ENCODE measurements at regions not wholly inside any gene's neighbourhood (a gene's known extent, or its start where the extent isn't known, plus 50 kb on each side); places are given as distances from the start of the nearest gene placed in this dataset.

DNA sequence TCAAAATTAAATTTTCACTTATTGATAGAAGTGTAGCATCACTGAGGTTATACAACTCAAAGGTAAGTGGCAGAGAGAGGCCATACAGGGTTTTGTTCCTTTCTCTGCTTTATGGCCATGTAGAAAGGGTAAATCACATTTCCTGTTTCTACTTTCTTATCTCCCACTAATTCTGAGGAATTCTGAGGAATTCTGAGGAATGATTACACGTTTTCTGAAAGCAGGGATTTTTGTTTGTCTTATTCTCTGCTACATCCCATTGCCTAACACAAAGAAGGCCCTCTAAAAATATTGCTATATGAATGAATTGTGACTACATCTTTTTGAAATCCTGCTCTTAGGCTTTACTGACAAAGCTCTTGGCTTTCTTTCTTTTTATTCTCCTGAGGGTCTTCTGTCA is 516.9 kb upstream of the ZNF608 start:
- DNase-seq: no peak

DNA sequence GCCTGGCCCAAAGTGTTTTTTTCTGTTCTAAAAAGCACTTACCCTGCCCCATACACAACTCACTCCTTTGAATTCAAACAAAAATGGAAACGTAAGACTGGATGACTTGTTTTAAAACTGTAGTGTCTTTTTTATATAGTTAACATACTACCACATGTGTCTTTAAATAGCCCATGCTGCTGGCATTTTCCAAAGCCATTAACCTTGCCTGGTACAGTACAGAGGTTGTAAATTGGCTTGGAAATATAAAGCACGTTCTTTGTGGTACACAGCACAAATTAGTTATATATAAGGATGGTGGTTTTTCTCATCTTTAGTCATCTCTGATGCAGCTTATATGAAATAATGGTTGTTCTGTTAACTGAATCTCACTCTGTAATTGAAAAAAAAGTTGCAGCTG is 519.7 kb upstream of the ZNF608 start:
- no peak for DNase-seq

DNA sequence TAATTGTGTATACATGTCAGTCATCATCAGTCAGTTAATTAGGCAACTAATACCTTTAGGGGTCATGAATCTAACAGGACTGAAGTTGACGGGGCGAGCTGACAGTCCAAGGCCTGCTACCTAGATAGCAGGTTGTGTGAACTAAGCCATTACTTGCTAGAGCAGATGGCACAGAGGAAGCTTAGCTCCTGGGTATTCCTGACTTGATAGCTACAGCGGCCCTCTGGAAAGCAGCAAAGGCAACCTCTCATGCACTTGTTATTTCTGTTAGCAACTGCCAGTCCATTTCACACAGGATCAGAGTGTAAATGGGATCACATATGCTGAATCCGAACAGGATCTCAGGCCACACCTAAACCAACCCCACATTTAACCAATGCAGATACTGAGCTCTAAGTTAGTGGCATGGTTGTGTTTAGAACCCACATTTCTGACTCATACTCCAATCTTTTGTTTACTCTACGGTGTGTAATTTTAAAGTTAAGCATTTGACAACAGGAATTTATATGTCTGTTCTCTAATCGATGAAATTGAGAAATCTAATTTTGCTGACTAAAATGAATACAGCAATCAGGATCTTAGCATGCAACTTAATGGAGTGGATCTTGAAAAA is 521.3 kb upstream of the ZNF608 start:
- DNase-seq: no peak

DNA sequence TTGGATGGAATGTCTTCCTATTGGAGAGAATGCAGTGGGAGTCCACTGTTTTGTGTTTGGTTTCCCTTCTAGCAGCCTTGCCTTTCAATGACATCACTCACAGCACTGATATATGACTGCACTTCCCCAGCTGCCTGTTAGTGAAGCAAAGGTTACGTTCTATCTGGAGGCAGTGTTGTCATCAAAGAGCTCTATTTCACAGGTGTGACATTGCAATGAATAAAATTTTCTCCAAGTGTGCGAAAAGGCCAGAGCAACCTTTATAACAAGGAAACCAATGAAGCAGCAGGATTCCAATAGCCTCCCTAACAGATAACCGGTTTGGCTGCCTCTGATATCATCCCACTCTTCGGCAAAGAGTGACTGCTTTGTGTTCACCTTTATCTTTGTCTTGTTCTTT is 523.5 kb upstream of the ZNF608 start:
- peak; percentile 42 for DNase-seq

DNA sequence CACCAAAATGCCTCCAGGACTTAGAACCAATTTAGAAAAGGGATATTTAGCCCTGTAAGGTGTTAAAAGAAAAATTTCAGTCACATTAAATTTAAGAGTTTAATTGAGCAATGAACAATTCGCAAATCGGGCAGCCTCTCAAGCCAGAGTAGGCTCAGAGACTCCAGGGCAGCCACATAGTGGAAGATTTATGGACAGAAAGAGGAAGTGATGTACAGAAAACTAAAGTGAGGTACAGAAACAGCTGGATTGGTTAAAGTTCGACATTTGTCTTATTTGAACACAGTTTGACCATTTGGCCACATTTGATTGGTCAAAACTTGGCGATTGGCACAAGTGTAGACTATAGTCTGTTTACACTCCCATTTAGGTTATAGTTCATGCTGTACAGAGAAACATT is 525.9 kb upstream of the ZNF608 start:
- no peak for DNase-seq

DNA sequence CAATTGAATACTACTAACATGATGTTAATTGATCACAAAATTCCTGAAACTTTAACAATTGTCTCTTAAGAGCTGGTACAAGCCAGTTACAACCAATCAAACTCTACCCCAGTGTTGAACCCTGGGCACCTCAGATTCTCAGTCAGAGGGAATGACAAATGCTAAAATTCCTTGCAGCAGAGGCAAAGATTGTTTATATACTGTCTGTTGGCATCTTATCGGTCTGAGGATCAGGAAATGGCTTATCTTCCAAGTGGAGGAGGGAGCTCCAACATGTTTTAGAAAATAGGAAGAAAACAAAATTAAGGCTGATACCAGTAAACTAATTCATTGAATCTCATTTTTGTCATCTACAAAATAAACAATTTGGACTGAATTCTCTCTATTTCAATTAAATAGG is 527.8 kb upstream of the ZNF608 start:
- DNase-seq: no peak

DNA sequence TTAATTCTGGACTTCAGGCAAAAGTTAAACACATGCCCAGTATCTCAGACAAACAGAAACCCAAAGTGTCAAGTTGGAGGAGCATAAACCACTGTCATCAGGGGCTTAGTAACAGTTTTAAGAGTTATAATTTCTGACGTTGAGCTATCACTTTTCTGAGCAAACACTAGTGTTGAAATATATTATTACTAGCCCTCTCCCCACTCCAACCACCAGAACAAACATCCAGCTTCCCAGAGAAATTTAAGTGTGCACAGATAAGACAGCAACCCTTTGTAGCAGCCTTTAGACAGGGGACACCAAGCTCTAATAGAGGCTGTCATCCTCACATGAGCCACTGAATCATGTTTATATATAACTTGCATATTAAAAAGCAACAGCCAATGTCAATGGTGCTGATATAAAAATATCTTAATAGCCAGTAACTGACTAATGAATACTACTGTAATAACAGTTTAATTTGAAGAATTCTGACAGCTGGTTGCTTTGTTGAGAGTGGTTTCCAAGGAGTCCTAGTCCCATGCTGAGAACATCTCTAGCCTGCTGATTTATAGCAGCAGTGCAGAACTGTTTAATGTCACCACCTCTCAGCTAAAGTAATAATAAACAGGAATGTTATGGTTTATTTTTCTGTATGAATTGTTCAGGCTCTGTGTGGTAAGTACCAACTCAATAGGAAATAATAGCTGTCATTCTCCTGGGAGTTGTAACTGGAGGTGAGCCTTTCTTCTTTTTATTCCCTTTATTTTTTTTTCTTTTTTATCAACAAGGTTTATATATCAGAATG is 528.7 kb upstream of the ZNF608 start:
- DNase-seq: peak; percentile 27

DNA sequence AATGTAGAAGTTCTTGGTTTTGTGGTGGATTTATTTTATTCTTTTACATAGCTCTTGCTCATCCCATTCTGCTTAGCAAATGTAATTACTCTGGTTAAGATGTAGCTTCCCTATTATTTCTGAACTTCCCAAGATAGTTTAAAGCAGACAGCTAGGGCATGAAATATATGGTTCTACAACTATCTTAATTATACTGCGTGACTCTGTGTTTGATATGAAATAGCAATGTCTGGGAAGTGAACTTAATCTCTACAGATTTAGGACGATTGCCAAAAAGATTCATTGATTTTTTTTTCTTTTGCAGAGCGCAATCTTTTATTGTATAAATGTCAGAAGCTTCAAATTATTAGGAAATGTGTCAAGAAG is 529.3 kb upstream of the ZNF608 start:
- no peak for DNase-seq

DNA sequence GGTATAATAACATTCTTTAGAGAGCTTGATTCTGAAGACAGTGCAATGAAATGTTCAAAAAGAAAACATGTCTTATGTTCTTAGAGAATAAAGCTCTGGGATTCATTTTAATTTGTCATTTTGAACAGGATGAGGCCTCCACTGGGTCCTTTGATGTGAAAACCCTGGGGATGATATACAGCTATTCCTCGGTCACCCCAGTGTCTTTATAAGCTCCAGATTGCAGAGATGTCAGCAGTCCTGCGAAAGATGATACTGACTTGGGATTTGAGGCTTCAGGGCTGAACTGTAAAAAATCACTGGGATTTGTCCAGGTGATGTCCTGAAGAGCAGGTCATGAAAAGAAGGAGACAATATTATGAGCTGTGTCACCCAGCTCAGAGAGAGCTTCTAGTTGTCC is 529.7 kb upstream of the ZNF608 start:
- no peak for DNase-seq

DNA sequence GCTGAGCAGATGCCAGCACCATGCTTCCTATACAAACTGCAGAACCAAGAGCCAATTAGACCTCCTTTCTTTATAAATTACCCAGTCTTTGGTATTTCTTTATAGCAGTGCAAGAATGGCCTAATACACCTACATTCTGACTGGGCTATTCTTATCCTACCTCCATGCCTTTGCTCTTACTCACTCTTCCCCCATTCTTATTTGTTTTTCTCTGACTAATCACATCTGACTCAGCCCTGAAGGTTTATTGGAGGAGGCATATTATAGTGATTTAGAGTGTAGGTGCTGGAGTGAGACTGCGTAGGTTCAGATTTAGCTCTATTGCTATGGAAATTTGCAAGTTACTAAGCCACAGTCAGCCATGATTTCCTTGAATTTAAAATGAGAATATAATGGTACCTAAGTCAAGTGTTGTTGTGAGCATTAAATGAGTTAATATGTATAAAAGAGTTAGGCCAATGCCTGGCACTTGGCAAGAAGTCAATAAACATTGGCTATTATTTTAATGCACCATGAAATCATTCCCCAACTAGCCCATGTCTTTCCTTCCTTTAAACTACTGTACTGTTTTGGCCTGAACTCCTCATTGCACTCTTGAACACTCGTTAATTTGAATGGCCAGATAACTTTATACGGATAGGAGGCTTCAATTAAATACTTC is 531.2 kb upstream of the ZNF608 start:
- DNase-seq: peak; percentile 85

DNA sequence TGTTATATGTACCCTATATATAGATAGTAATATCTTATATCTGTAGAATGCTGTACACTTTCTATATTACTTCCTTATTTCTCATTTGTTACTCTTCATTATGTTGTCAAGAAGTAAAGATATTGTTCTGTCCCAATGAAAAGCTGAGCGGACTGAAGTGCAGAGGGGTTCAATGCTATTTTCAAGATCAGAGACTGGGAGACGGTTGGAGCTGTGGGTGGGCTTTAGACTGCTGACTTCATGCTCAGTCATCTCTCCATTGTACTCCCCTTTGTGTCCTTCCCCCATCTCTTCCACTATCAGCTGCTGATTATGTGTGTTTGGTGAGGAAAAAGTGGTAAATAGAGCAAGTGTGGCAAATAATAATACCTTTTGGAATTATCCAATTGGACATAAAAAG is 532.3 kb upstream of the ZNF608 start:
- no peak for DNase-seq

DNA sequence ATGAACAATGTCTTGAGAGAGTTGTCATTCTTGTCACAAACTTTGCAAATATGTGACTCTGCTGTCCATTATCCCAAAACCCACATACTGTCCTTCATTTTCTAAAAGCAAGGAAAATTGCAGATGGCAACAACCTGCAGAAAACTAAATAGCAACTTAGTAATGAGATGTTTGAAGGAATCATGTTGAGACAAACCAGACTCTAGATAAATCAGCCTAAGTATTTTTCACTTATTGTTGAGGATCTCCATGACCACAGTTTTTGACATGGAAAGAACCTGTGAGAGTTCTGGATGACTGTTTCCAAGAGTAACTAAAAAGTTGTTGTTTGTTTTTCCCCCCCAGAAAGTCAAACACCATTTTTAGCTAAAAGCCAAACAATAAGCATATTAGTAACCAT is 535.2 kb upstream of the ZNF608 start:
- no peak for DNase-seq

DNA sequence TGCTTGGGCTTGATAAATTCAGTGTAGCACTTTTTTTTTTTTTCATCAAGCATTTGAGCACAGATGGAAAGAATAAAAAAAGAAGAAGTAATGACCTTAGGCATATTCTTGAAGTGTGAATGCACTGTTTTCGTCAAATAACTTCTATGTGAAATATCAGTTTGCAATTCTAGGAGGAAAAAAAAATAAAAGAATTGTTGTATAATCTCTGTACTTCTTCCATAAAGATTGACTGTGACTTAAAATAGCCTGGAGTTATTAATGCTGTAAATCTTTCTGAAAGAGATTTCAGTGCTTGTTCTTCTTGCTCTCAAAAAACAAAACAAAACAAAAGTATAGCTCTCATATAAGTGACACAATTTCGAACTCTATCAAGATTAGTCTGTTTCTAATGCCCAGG is 536.9 kb upstream of the ZNF608 start:
- no peak for DNase-seq

DNA sequence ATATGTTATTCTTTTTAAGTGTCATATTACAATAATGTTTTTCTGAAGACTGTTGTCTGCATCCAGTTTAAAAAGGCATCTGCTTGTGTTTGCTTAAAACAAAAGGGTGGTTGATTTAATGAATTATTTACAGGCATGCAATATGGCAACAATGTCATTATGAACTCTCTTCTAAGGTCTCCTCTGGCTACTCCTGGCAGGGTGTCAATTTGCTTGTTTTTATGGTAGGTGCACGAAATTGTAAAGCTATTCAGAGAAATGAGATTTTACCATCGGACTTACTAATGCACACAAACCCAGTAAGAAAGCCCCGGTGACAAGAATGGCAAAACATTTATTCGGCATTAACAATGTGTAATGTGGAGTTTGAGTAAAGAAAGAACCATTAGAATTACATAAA is 539.8 kb upstream of the ZNF608 start:
- DNase-seq: no peak

DNA sequence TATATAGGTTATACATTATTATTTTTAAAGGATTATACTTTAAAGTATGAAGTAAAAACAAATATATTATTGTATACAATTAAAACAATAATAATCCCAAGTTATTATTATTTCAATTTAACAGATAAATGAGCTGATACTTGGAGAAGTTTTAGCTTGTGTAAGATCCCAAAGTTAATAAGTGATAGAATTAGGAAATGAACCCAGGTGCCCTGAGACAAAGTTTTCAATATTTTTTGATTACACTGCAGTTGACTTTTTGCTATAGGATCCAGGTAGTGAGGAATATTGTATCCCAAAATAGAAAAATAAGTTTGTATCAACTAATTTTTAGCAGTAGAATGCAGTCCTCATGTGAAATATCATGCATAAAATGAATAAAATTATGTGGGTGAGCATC is 543.2 kb upstream of the ZNF608 start:
- no peak for DNase-seq

DNA sequence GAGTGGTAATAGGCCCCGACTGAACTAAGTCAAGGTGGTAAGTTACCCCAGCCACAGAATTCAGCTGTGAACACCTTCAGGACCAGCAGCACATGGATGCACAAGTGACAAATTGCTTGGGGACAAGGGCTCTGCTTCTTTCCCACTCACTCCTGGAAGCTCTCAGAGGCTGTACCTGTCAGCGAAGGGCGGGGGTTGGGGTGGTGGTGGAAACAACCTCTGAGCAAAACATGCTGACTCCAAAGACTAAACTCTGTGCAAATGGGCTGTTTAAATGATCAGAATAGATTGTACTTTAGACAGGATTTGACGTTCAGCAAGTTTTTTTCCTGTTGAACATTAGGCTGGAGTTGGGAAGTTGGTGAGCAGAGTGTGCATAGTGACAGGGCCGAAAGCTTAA is 544.5 kb upstream of the ZNF608 start:
- DNase-seq: no peak

DNA sequence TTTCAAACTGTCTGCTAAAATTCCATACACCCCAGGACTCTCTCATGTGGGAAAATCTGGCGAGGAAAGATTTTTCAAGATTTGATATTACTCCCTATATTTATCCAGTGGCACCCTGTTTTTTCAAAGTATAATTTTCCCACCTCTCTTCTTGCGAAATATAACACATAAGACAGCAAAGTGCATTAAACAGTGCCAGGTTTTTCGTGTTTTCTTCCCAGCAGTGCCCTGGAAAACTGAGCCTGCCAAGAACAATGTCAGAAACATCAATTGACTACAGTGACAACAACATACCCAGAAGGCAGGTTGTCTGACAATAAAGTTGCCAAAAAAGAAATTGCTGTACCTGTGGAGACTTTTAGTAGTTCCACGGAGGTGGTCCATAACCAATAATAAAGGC is 545.0 kb upstream of the ZNF608 start:
- no peak for DNase-seq

DNA sequence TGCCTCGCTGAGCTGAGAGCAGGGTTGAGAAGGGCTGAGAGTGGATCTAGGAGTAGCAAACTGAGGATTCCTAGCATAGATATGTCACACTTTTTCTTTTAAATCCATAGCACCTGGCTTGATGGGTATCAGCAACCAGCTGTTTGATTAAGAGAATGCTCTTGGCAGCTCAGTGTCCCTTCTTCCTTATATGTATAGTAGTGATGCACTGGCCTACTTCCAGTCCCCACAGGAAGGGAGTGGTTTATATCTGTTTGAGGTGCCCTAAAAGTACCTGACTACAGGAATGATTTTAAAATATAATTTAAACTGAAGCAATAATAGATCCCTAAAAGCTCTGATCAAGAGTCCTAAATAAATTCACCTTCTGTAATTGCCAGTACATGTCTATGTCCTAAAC is 546.8 kb upstream of the ZNF608 start:
- DNase-seq: no peak

DNA sequence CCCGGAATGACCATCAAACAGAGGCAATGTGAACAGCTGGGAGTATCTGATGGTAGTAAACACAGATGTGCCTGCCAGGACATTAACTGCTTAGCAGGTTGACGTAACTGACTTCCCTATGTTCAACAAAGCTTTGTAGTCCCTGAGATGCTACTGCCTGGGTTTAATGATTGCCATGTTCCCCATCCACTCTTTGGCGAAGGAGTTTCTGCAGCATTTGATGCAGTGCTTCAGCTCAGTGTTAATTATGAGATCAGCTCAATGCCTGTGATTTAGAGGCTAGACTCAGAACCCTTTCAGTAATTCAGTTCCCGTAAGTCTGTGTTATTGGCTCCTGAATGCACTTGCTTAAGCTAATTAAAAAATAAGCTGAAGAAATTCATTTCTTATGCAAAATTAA is 547.3 kb upstream of the ZNF608 start:
- DNase-seq: no peak

DNA sequence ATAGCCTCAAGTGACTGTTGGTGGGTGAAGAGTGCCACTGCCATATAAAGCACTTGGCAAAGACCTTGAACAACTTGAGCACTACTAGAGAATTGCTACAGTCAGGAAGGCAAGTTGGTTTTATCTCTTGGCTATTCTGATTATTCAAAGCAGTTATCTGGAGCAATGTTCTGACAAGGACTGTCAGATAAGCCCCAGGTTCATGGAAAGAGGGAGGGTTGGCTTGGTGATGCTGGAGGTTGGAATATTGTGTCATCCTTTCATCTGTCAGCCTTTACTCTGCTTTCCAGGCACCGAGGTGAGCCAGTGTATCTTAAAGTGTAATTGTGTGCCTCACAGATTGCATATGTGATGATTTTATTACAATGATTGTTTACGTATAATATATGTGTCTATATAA is 548.4 kb upstream of the ZNF608 start:
- no peak for DNase-seq

DNA sequence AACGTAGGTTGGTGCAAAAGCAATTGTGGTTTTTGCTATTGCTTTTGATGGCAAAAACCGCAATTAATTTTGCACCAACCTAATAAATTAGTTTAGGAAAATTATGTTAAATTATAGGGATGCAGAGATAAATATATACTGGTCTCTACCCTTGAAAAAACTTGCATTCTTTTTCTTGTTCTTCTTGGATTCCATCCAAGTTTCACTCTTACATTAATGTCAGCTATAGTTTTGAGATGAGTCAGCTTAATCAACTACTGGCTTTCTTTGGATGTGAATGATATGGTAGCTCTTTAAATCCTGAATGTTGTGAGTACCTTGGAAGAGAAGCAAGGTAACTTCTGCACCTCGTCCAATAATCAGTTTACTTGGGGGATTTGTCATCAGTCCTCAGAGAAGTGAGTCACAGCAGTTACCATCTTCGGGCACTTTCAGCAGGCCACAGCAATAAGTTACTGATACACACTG is 549.0 kb upstream of the ZNF608 start:
- no peak for DNase-seq

DNA sequence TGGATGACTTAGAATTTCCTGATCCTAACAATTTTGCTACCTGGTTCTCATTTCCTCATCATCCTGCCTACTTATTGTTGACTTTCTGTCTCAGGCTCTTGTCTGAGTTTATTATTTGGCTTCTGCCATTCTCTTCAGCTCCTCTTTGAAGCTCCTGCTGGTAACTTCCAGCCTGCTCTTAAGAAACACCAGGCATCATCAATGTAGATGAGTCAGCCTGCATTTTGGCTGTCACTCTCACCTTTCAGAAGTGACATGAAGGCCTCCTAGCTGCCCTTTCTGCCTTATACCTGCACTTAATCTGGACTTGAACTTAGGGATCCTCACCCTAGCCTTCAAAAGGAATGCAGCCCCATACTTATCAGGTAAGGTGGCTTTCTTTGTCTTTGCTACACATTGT is 551.8 kb upstream of the ZNF608 start:
- peak; percentile 61 for DNase-seq

DNA sequence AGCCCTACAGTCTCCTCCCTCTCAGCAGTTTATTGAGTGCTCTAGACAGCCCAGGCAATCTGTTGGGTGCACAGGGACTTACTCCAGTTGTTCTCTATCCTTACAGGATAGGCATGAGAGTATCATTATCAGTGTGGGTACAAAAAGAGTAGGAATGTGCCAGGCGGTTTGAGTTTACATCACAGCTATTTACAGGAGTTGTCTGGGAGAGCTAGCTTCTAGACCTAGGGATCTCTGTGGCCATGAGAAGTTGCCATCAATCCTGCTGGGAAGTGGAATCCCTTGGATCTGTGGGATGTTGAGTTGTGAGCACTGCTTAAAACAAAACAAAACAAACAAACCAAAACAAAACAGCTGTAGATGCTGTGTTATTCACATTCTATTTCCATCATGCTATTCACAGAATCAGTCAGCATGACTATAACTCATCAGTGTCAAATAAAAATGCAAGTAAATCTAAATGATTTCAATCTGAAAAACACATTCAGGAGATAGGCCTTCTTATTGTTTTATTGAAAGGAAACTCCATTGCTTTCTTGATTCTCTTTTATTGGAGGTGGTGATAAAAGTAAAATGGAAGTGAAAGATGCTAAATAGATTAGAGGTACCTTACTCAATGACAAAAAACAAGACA is 552.4 kb upstream of the ZNF608 start:
- no peak for DNase-seq

DNA sequence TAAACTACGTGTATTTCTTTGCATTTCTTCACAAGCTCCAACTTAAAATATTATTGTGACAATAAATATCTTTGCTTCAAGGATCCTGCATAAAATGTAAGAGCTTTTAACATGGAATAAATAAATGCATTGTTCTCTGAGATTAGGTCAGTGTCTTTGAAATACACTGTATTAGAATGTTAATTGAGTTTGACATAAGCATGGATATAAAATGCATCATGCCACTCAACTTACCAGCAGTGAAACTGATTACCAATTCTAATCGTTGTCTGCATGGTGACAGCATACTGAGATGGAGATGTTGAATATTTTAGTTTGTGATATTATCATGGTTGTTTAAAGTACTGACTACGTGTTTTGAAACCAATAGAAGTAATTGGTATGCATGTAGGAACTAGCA is 555.3 kb upstream of the ZNF608 start:
- no peak for DNase-seq

Data from DMS53 (cell line).